ENCODE measurements at regions not wholly inside any gene's neighbourhood (a gene's known extent, or its start where the extent isn't known, plus 50 kb on each side); places are given as distances from the start of the nearest gene placed in this dataset.
"Not testable (repeated sequence)": the region's sequence is repeated elsewhere in the genome, so short reads cannot be mapped to it uniquely, and the experiment has no call there.

GRCh38 chr2:231644426-231644825 is 51.8 kb downstream of the TEX44 start:
- Mint-ChIP-seq H3K27ac (ENCODE audit: unreplicated experiment) (no peak overlapping the region), H3K36me3 (ENCODE audit: unreplicated experiment) (no peaks in the 10 kb centered on the region), H3K9me3 (ENCODE audit: unreplicated experiment) (peaks cover 2% of the 10 kb centered on the region), H3K4me3 (ENCODE audit: unreplicated experiment) (no peak overlapping the region), H3K4me1 (ENCODE audit: low read depth, unreplicated experiment) (peaks cover 7% of the 10 kb centered on the region), H3K27me3 (ENCODE audit: unreplicated experiment) (peaks cover 2% of the 10 kb centered on the region)
- no peak for DNase-seq
- TF ChIP-seq CTCF (IDR thresholded peaks at IDR 0.05; ENCODE audit: partially characterized antibody, unreplicated experiment), result no peak

DNA sequence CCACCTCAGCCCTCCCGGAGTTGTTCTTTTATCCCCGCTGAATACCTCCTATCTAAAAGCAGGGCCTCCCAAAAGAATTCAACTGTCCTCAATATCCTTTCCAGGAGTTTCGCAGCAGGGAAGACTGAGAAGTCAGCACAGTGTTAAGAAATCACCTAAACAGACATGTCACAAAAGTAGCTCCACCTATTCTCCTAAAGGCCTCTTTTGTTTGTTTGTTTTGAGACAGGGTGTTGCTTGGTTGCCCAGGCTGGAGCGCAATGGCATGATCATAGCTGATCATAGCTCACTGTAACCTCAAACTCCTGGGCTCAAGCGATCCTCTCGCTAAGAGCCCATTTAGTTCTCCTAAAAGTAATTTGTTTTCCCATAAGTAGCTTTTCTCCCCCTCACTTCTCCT is 53.8 kb downstream of the TEX44 start:
- H3K9me3 Mint-ChIP-seq (ENCODE audit: unreplicated experiment), result peaks cover 4% of the 10 kb centered on the region
- H3K36me3 Mint-ChIP-seq (ENCODE audit: unreplicated experiment), result no peaks in the 10 kb centered on the region
- no peaks in the 10 kb centered on the region for H3K27me3 Mint-ChIP-seq (ENCODE audit: unreplicated experiment)
- H3K4me1 Mint-ChIP-seq (ENCODE audit: low read depth, unreplicated experiment), result peaks cover 7% of the 10 kb centered on the region
- H3K27ac Mint-ChIP-seq (ENCODE audit: unreplicated experiment), result no peak overlapping the region
- no peak for DNase-seq
- TF ChIP-seq CTCF (IDR thresholded peaks at IDR 0.05; ENCODE audit: partially characterized antibody, unreplicated experiment), result no peak
- H3K4me3 Mint-ChIP-seq (ENCODE audit: unreplicated experiment), result no peak overlapping the region

- DNase-seq, result peak; percentile 75
- H3K4me3 Mint-ChIP-seq (ENCODE audit: unreplicated experiment), result no peak overlapping the region
- peak; percentile 28 for TF ChIP-seq CTCF (IDR thresholded peaks at IDR 0.05; ENCODE audit: partially characterized antibody, unreplicated experiment)
- H3K4me1 Mint-ChIP-seq (ENCODE audit: low read depth, unreplicated experiment), result no peaks in the 10 kb centered on the region
- H3K9me3 Mint-ChIP-seq (ENCODE audit: unreplicated experiment), result peaks cover 2% of the 10 kb centered on the region
- no peaks in the 10 kb centered on the region for H3K36me3 Mint-ChIP-seq (ENCODE audit: unreplicated experiment)
- H3K27me3 Mint-ChIP-seq (ENCODE audit: unreplicated experiment), result no peaks in the 10 kb centered on the region
- no peak overlapping the region for H3K27ac Mint-ChIP-seq (ENCODE audit: unreplicated experiment)
Observed at GRCh38 chr2:231648579-231649174, 56.0 kb downstream of the TEX44 start.

- not testable (repeated sequence) for H3K27me3 Mint-ChIP-seq (ENCODE audit: unreplicated experiment); H3K36me3 Mint-ChIP-seq (ENCODE audit: unreplicated experiment)
Observed at GRCh38 chr2:231651561-231651960, 56.8 kb upstream of the PTMA start.

DNA sequence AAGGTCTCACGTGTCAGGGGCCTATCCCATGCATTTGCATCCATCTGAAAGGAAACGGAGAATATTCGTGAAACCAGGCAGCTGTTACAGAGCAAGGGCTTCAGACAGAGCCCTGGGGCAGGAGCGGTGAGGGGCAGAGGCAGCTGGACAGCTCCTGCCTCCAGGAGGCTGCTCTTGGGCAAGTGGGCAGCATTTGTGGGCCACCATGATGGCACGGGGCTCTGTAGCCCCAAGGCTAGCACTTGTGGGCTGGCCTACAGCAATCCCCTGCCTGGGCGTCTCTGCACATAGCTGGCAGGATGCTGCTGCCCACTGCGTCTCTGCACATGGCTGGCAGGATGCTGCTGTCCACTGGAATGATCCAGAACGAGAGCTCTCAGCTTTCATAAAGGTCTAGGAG is 52.8 kb upstream of the PTMA start:
- no peak overlapping the region for H3K27ac Mint-ChIP-seq (ENCODE audit: unreplicated experiment)
- no peaks in the 10 kb centered on the region for H3K4me1 Mint-ChIP-seq (ENCODE audit: low read depth, unreplicated experiment)
- no peaks in the 10 kb centered on the region for H3K36me3 Mint-ChIP-seq (ENCODE audit: unreplicated experiment)
- no peak for TF ChIP-seq CTCF (IDR thresholded peaks at IDR 0.05; ENCODE audit: partially characterized antibody, unreplicated experiment)
- peaks cover 4% of the 10 kb centered on the region for H3K9me3 Mint-ChIP-seq (ENCODE audit: unreplicated experiment)
- H3K27me3 Mint-ChIP-seq (ENCODE audit: unreplicated experiment), result no peaks in the 10 kb centered on the region
- DNase-seq, result no peak
- H3K4me3 Mint-ChIP-seq (ENCODE audit: unreplicated experiment), result no peak overlapping the region

More at GRCh38 chr2:231651561-231651960, 56.8 kb upstream of the PTMA start:
- DNase-seq; H3K9me3 Mint-ChIP-seq (ENCODE audit: unreplicated experiment); H3K4me1 Mint-ChIP-seq (ENCODE audit: low read depth, unreplicated experiment); H3K4me3 Mint-ChIP-seq (ENCODE audit: unreplicated experiment); H3K27ac Mint-ChIP-seq (ENCODE audit: unreplicated experiment): not testable (repeated sequence)
